ENCODE measurements at regions not wholly inside any gene's neighbourhood (a gene's known extent, or its start where the extent isn't known, plus 50 kb on each side); places are given as distances from the start of the nearest gene placed in this dataset.
A peak's percentile ranks its signal among the peaks of the same experiment; 100 is the strongest.

GRCh38 chr3:147493666-147494065 is 84.5 kb downstream of the ZIC1 start:
- H3K36me3 ChIP-seq = no peaks in the 10 kb centered on the region
- H3K9me3 ChIP-seq = no peaks in the 10 kb centered on the region
- DNase-seq (ENCODE audit: low spot score in 2 of 2) = no peak
- no peak for TF ChIP-seq POLR2A (IDR thresholded peaks at IDR 0.05)
- TF ChIP-seq CTCF (IDR thresholded peaks at IDR 0.05) = no peak
- H3K4me3 ChIP-seq = no peak overlapping the region
- no peaks in the 10 kb centered on the region for H3K4me1 ChIP-seq
- no peaks in the 10 kb centered on the region for H3K27me3 ChIP-seq
- 60 to 71% methylated on average over 2 of the region's 2 CpGs for WGBS, 2 donors
- H3K27ac ChIP-seq = no peak overlapping the region

GRCh38 chr3:147497286-147497685 is 88.1 kb downstream of the ZIC1 start:
- 85 to 90% methylated on average over 5 of the region's 5 CpGs for WGBS, 2 donors
- no peak for TF ChIP-seq EP300 (IDR thresholded peaks at IDR 0.05)
- no peak for TF ChIP-seq POLR2A (IDR thresholded peaks at IDR 0.05)
- no peak for TF ChIP-seq CTCF (IDR thresholded peaks at IDR 0.05)
- Histone ChIP-seq H3K36me3 (no peaks in the 10 kb centered on the region), H3K27ac (no peak overlapping the region), H3K27me3 (no peaks in the 10 kb centered on the region), H3K9me3 (no peaks in the 10 kb centered on the region), H3K4me1 (no peaks in the 10 kb centered on the region), H3K4me3 (no peak overlapping the region)
- no peak for DNase-seq (ENCODE audit: low spot score in 2 of 2)

GRCh38 chr3:147507638-147508286 is 98.6 kb downstream of the ZIC1 start:
- Histone ChIP-seq H3K4me3 (no peak overlapping the region), H3K27me3 (no peaks in the 10 kb centered on the region), H3K9me3 (no peaks in the 10 kb centered on the region), H3K27ac (peak overlapping the region in 1 of 4 donors; percentile 63), H3K4me1 (peaks cover 0 to 5% (median 0%) of the 10 kb centered on the region in 4 donors), H3K36me3 (no peaks in the 10 kb centered on the region)
- TF ChIP-seq EP300 (IDR thresholded peaks at IDR 0.05) (peak in 1 of 2 donors; percentile 94), CTCF (IDR thresholded peaks at IDR 0.05) (no peak), POLR2A (IDR thresholded peaks at IDR 0.05) (no peak)
- WGBS, 2 donors = 87 to 90% methylated on average over 3 of the region's 3 CpGs
- peak in 1 of 2 donors; percentile 76 for DNase-seq (ENCODE audit: low spot score in 2 of 2)

- no peaks in the 10 kb centered on the region for H3K36me3 ChIP-seq
- H3K9me3 ChIP-seq = no peaks in the 10 kb centered on the region
- 58 to 64% methylated on average over 3 of the region's 3 CpGs for WGBS, 2 donors
- DNase-seq (ENCODE audit: low spot score in 2 of 2) = no peak
- no peak overlapping the region for H3K27ac ChIP-seq
- TF ChIP-seq EP300 (IDR thresholded peaks at IDR 0.05) (peak in 1 of 2 donors; percentile 26), POLR2A (IDR thresholded peaks at IDR 0.05) (no peak)
- H3K27me3 ChIP-seq = no peaks in the 10 kb centered on the region
- no peak overlapping the region for H3K4me3 ChIP-seq
- peaks cover 0 to 5% (median 0%) of the 10 kb centered on the region in 4 donors for H3K4me1 ChIP-seq
Observed at GRCh38 chr3:147509448-147509847, 100.3 kb downstream of the ZIC1 start.

DNA sequence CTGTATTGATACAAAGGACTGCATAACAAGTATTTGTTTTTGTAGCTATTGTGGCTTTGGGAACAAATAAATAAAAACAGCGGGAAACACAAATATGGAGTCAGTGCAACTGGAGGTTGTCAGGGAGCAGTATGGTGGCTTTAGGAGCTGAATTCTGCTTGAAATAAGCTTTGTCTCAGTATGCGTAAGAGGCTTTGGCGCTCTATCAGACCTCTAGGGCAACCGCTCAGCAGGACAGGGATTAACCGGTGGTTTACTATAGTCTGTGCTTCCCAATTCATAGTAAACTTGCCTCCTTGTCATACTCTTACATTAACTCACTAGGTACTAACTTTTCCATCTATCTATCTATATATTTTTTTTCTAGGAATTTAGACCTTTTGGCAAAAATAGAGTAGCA is 104.6 kb downstream of the ZIC1 start:
- H3K27me3 ChIP-seq = no peaks in the 10 kb centered on the region
- H3K27ac ChIP-seq = no peak overlapping the region
- DNase-seq (ENCODE audit: low spot score in 2 of 2) = no peak
- no peaks in the 10 kb centered on the region for H3K9me3 ChIP-seq
- H3K4me1 ChIP-seq = peaks cover 0 to 5% (median 0%) of the 10 kb centered on the region in 4 donors
- H3K36me3 ChIP-seq = no peaks in the 10 kb centered on the region
- H3K4me3 ChIP-seq = no peak overlapping the region
- 83 to 86% methylated on average over 5 of the region's 5 CpGs for WGBS, 2 donors
- TF ChIP-seq POLR2A (IDR thresholded peaks at IDR 0.05) (no peak), CTCF (IDR thresholded peaks at IDR 0.05) (no peak), EP300 (IDR thresholded peaks at IDR 0.05) (no peak)
